DMS79 treated with DMSO at 0.1 percent for 48 hours (cell line): ENCODE measurements at regions not wholly inside any gene's neighbourhood (a gene's known extent, or its start where the extent isn't known, plus 50 kb on each side); places are given as distances from the start of the nearest gene placed in this dataset.

ENCODE experiments used
- DNase-seq: peaks from one replicate; lab custom pipeline; 2025; lab: John Stamatoyannopoulos, UW

DNA sequence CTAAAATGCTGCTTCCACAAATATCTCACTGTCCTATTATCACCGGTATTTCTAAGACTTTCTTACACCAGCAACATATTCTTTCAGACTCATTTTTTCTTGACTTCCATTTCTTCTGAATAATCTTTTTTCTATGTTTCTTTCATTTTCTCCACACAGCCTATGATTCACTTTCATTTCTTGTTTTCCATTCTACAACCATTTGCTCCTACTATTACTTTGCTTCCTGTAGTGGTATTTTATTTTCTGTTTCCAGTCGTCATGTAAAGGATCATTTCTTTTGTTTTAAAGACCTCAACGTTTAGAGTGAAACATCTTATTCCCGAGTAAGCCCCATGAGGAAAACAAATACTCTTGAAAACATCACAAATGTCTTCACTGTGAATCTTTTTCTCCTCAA is 182.2 kb upstream of the MDGA2 start:
- no peak for DNase-seq

DNA sequence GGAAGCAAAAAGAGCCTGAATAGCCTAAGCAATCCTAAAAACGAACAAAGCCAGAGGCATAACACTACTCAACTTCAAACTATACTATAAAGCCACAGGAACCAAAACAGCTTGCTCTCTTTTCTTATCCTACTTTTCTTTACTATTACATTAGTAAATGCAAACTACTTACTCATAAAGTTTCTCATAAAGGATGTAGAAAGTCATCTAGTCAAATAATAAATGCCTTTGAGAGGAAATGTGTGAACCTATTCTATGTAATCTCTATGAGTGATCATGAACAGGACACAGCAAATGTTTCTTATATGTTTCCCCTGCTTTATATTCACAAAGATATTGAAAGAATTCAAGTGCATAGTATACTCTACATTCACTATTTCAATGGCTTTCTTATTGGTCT is 176.9 kb upstream of the MDGA2 start:
- DNase-seq = no peak

- DNase-seq = no peak
These were observed 170.6 kb upstream of the MDGA2 start for GRCh38 chr14:47846008-47846407.

- no peak for DNase-seq
These were observed 167.8 kb upstream of the MDGA2 start for GRCh38 chr14:47843236-47843635.

GRCh38 chr14:47833011-47833410 is 157.6 kb upstream of the MDGA2 start:
- DNase-seq = no peak

GRCh38 chr14:47826809-47827208 is 151.4 kb upstream of the MDGA2 start:
- DNase-seq = no peak

DNA sequence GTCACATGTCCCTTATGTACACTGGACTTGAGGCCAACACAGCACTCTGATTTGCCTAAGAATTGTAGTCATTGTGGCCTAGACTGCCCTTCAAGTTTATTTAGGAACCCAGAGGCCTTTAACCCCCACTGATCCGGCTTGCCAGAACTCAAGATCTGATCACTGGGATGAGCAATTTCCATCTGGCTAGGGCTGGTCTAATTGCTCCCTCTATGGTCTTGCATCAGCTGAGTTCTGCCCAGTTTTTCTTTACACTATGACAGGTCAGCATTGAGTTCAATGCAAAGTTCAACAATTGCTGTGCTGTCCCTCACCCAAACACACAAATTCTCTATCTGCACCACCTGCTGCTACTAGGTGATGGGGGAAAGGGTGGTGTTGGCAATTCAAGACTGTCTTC is 146.9 kb upstream of the MDGA2 start:
- no peak for DNase-seq

DNA sequence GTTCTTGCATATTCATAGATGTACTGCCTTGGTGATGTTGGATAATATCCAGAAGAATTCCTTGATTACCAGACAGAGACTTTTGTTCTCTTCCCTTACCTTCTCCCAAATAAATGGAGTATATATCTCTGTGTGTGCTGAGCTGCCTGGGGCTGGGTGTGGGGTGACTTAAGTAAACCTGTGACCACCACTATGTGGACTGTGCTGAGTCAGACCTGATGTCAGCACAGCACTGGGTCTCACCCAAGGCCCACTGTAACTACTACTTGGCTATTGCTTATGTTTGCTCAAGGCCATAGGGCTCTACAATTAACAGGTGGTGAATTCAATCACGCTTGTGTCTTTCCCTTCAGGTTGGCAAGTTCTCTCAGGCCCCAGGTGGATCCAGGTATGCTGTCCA is 145.7 kb upstream of the MDGA2 start:
- DNase-seq = no peak

- no peak for DNase-seq
These were observed 115.1 kb upstream of the MDGA2 start for GRCh38 chr14:47790477-47790876.

- no peak for DNase-seq
These were observed 109.7 kb upstream of the MDGA2 start for GRCh38 chr14:47785058-47785457.

- DNase-seq = peak; percentile 15
These were observed 103.2 kb upstream of the MDGA2 start for GRCh38 chr14:47778631-47779030.

DNA sequence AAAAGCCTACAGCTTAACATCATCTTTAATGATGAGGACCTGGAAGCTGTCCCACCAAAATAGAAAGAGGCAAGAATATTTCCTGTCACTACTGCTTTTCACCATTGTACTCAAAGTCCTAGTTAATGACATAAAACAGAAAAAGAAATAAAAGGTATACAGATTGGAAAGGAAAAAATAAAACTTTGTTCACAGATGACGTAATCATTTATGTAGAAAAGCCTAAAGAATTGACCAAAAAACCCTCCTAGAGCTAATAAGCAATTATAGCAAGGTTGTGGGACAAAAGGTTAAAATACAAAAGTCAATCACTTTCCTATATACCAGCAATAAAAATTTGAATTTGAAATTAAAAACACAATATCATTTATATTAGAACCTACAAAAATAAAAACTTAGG is 97.2 kb upstream of the MDGA2 start:
- no peak for DNase-seq

DNA sequence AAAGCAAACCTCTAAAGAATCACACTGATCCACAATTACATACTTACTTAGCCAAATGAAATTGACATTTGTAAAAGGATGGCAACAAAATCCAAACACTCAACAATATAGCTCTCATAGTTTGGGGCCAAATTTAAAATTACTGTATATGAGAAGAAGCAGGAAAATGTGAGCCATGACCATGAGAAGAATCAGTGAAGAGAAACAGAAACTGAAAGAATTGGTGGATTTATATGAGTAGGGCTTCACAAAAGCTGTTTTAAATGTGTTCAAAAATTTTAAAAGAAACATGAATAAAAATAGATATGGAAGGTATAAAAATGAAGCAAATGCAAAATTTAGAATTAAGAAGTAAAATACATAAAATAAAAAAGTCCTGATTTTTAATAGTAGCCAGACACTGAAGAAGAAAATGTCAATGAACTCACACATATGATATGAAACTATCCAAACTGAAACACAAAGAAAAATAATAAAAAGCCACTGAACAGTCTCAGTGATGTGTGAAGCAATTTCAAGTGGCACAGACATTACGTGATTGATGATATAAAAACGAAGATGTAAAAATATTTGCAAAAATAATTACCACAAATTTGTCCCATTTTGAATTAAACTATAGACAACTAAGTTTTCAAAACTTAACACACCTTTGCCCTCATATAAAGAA is 87.9 kb upstream of the MDGA2 start:
- no peak for DNase-seq

DNA sequence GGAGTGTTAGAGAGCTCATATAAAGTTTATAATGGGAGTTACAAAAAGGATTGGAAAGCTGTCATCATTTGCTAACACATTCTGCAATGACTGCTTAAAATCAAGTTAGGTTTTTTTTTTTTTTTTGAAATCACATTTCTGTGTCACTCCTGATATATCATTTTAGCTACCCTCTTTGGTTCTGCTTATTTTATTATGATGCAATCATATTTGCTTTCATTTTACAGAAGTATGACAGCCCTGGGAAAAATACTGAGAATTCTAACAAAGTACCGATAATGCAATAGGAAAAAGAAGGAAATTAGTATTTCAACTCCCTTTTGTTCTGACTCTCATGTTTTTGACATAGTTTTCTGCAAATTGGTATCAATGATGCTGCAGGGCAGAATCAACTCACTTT is 71.6 kb upstream of the MDGA2 start:
- DNase-seq = no peak

- no peak for DNase-seq
These were observed 68.8 kb upstream of the MDGA2 start for GRCh38 chr14:47744155-47744554.

DNA sequence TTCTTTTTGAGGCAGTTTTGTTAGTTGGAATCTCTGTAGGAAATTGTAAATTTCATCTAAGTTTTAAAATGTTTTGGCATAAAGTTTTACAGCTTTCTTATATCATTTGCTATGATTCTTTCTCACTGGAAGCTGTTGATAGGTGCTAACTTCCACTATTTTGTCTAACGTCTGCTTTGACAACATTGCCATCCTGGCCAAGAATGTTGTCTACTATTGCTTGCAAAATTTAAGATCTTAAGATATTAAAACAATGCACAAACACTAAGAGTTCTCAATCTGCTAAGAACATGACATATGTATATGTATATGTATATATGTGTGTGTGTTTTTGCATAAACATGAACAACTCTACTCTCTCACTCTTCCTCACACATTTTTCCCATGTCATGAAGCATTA is 64.1 kb upstream of the MDGA2 start:
- DNase-seq = no peak

DNA sequence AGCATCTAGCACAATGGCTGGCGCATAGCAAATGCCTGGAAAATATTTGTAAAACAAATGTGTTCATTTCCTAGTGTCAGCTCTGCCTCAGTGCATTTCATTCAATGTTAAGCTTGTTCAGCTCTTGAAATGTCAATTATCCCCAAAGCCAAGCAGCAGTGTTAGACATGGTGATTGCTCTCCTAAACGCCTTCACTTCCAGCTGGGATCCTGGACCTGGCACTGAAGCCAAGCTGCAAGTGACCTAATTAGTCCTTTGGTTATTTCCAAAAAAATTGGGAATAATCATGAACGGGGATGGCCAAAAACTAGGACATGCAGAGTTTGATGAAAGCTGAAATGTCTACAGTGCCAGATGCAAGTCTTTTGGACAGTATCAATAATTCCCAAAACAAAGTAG is 54.9 kb upstream of the MDGA2 start:
- no peak for DNase-seq
